ENCODE measurements at regions not wholly inside any gene's neighbourhood (a gene's known extent, or its start where the extent isn't known, plus 50 kb on each side); places are given as distances from the start of the nearest gene placed in this dataset.

DNA sequence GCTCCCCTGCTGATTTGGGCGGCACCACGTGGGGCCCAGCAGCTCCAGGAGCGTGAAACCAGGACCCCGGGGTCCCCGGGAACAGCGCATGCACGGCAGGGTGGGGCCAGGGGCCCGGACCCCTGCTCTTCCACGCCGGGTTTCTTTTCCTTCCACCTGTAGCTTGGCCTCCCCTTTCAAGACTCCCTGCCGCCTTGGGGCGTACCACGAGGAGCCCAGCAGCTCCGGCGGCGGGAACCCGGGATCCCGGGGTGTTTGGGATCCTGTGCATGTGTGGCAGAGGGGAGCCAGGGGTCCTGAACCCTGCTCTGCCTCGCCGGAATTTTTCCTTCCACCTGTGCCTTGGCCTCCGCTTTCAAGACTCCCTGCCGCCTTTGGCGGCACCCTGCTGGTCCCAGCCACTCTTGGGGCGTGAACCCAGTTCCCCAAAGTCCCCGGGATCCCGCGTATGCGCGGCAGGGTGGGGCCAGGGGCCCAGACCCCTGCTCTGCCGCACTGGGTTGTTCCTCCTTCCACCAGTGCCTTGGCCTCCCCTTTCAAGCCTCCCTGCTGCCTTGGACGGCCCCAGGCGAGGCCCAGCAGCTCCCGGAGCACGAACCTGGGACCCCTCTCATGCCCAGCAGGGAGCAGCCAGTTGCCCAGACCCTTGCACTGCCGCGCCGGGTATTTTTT is 322.7 kb downstream of the ALG10 start:
- no peak for TF ChIP-seq EP300 (IDR thresholded peaks at IDR 0.05; ENCODE audit: borderline replicate concordance in 1 of 2, low read depth in 1 of 2, low read length in 1 of 2)
- no peak for TF ChIP-seq CTCF (IDR thresholded peaks at IDR 0.05)
